ENCODE measurements at regions not wholly inside any gene's neighbourhood (a gene's known extent, or its start where the extent isn't known, plus 50 kb on each side); places are given as distances from the start of the nearest gene placed in this dataset.

DNA sequence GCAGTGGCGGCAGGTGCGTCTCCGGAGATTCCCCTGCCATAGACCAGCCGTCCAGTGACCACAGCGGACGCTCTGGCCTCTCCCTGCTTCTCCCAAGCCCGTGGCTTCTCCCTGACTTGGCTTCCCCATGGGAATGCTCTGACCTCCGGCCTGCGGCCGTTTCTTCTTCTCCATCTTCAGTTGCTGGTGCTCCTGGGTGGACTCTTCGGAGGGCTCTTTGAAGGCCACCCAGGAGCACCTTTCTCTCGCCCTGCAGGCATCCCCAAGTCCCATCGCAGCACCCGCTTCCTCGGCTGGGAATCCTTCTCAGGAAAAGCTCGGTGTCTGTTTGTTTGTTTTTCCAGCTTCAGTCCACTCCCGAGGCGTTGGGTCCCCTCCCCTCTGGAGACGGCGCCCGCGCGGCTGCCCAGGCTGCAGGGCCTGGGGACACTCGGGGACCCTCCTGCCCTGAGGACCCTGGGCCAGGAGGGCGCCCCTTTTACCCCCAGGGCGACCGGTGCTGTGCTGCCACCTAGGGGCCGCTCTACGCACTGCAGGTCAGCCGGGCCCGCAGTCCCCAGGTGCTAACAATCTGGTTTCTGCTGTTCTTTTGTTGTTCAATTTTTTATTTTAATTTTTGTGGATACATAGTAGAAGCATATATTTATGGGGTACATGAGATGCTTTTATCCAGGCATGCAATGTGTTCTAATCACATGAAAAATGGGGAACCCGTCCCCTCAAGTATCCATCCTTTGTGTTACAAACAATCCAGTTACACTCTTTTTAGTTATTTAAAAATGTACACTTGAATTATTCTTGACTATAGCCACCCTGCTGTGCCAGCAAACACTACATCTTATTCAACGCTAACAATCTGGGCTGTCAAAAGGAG lies 197.9 kb upstream of the ADAMTS16 start:
- DNase-seq (ENCODE audit: low read depth): no peak

DNA sequence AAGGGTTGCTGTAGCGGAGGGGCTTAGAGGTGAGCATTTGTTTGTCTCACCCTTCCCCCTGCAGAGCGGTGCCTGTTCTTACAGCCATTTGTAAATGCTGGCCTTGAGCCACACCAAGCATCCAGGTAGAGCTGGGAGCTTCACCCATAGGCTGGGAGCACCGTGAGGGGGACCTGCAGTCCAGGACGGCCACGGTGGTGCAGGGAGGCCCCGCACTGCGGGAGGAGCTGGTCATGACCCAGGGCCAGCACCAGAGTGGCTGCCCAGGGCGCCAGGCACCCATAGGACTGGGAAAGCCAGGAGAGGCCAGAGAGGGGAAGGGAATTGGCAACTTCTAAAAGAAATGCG lies 197.3 kb upstream of the ADAMTS16 start:
- no peak for DNase-seq (ENCODE audit: low read depth)

DNA sequence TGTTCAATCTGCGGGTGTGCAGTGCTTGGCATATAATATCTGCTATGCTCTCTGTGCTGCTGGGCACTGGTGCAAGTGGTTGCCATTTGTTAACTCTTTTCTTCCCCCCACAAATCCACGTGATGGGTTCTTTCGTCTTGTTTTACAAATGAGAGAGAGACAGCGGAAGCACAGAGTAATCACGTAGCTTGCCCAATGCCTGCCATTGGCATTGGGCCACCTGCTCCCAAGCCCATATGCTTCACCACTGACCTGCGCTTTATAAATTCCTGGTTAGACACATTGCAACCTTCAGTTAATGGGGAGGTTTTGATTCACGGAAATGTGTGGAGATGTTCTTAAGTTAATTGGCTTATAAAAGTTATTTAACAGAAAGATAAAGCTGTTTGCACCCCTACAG lies 194.8 kb upstream of the ADAMTS16 start:
- no peak for DNase-seq (ENCODE audit: low read depth)

DNA sequence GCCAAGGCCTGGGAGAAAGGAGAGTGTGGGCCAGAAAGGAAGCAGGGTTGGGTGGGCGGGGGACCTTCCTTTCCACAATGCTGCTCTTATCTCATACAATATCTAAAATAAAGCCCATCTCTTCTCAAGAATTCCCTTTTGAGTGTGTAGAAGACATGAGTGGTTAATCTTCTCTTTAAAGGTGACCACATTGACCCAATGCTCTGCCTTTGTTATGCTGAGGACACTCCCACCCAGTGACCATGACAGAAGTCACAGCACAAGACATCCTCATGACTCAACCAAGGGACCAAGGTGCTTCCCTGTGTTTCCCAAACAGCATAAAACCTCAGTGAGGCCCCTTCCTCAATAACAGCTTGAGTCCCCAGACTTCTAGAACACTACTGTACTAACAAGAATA lies 193.0 kb upstream of the ADAMTS16 start:
- DNase-seq (ENCODE audit: low read depth): no peak

DNA sequence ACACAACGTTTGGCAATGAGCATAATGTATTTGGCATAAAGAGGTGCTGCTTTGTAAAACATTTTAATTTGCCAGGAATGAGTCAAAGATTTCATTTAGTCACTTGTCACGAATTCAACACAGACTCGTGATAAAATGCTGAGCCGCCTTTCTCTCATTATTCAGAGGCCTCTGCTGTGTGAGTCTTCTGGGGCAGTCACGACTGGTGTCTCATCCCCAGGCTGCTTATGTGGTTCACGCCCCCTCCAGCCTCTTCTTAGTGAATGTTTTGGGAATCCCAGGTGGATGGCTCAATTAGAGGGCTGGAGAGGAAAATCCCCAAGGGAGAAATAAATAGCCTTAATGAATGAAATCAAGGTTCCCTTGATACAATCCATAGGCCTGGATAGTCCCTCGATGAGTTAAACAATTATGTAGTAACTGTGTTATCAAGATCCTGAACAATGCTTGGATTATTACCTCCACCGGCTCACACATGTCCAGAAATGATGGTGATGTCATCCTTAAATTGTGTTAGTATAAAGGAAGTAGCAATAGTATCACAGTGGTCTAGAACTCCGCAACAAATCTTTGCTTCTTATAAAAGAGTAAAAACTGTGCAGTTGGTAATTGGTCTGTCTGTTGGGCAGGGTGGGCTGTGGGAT lies 192.1 kb upstream of the ADAMTS16 start:
- no peak for DNase-seq (ENCODE audit: low read depth)

DNA sequence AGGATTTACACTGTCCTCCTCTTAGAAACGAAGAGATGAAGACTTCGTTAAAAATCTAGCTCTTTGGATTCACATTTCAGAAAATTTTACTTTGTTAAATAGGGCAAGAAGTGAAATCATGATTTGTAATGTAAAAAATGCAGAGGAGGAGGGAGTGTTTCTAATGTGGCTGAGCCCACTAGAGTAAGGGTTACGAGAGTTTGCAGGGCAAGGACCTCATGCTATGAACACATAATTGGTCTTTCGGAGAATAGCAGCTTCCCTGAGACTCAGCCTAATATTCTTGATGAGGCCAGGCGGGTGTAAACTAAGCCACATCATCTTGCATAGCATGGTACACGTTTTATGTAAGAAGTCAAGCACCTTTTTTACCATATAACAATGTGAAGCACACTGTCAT lies 191.0 kb upstream of the ADAMTS16 start:
- DNase-seq (ENCODE audit: low read depth): no peak

DNA sequence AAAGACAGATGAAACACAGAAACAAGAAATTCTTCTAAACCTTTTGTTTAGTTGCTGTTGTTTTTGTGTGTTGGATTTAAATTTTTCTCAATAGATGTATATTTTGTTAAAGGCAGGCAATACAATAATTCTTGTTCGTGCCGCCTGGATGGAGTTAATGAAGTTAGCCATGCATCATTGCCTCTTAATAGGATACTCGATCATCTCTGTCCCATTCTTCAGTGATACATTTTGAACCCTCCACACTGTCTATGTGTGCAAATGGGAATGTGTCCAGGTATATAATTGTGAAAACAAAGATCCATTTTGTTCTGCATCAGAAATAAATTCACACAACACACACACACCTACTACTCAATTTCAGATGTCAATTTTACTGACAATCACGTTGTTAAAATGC lies 186.6 kb upstream of the ADAMTS16 start:
- no peak for DNase-seq (ENCODE audit: low read depth)

DNA sequence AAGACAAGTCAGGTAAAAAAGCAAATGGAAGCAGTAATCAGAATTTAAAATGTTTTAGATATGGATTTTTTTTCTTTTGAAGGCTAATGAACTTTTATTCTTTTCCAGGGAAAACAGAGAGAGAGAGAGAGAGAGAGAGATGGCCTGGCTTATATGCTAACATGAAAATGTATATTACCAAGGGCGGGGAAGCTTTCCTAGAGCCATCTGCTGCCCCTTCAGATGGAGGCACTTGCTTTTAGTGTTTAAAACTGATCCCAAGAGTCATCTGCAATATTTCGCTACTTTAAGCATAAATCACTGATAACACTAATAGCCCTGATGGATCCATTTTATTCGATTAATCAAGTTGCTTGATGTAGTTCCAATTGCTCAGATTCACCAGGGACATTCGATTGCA lies 186.1 kb upstream of the ADAMTS16 start:
- DNase-seq (ENCODE audit: low read depth): no peak

DNA sequence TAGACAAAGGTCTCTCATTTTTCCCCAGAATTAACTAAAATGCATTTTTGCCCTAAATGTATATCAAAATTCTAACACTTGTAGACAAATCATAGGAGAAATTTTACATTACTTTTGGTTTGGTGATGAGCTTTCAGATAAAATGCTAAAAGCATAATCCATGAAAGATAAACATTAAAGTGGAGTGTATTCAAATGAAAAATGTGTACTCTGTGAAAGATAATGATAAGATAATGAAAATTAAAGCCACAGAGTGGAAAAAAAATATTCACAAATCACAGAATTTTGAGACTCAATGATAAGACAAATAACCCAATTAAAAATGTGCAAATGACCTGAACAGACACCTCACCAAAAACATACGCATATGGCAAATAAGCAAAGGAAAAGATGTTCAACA lies 176.9 kb upstream of the ADAMTS16 start:
- DNase-seq (ENCODE audit: low read depth): no peak

DNA sequence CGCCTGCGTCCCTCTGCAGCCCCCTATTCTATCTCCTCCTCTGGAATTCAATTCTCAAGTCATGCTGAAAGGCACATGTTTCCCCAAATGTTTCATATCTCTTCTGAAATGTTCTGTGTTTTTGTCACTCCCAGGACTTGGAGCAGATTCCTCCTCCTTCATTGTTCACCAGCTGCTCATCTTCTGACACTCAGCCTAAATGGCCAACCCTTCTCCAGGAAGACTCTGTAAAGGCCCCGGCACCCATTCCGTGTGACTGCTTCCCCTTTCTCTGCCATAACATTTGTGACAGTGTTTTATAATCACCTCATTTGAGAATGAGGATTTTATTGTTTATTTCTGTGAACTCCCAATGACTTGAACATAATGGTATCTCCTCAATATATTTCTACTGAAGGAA lies 170.8 kb upstream of the ADAMTS16 start:
- DNase-seq (ENCODE audit: low read depth): no peak

DNA sequence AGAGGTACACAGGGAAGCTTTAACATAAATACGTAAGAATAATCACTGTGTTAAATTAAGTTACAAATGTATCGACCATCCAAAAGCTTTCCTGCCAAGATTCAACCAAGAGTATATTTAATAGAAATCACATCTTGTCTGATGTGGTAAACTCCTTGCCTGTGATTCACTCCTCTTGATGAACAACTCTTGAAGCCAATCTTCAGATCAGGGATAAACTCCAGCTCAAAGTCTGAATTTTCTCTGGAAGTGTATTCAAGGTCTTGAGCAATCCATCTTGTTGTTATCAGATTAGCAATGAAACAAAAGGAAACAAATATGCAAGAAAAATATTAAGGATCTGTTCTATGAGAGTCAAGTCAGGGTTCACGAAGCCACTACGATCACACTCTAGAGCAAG lies 170.0 kb upstream of the ADAMTS16 start:
- DNase-seq (ENCODE audit: low read depth): no peak

DNA sequence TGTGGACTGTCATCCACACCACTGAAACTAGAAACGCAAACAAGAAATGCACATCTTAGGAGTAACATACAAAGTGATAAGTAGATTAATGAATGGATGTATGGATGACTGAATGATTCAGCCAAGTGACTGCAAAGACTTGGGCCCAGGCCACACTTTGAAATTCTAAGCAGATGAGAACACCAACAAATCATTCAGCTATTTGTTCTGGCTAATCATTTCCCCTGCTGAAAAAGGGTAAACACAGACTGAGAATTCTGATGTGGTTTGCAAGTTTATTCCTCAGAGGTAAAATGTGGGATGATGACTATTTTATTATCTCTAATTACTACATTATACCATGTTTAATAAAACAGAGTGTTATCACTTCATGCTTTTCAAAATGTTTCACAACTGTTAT lies 163.2 kb upstream of the ADAMTS16 start:
- DNase-seq (ENCODE audit: low read depth): no peak

DNA sequence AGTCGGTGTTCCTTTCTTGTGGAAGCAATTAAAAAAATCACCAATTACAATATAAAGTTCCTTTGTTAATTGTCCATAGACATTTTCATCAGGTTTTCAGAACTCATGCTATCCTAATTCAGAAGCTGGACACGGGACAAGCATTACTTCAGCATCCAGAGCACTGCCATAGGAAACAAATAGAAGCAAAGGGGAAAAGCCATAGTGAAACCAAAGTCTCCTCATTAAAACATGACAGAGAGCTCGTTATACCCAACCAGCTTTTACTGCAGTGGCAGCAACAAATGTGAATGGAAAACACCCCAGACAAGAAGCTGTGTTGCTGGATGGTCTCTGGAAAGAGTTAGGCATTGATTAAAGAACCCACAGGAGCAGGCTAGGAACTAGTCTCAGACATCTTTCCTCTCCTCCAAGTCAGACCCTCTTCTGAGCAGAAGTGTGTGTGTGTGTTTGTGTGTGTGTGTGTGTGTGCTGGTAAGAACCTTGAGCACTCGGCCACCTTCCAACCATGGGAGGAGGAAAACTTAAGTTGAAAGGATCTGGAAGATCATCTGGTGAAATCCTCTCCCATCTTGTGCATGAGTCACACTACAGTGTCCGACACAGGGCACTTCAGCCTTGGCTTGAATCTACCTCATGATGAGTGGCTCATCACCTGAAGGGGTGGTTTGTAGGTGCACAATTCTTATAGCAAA lies 162.6 kb upstream of the ADAMTS16 start:
- DNase-seq (ENCODE audit: low read depth): no peak

DNA sequence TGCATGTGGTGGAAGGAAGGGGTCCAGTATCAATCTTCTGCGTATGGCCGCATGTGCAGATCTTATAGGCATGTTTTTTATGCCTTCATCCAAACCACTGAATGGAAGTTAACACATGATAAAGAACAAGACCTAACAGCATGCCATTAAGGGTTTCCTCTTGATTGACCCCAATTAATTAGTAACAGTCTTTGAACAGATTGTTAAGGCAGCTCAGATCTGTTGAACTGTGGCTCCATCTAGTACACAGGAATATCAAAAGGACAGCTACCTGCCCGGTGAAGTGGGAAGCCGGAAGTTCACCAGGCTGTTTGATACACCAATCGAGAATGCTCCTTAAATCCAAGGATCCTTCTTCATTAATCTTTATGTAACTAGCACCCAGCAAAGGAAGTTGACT lies 159.9 kb upstream of the ADAMTS16 start:
- no peak for DNase-seq (ENCODE audit: low read depth)

DNA sequence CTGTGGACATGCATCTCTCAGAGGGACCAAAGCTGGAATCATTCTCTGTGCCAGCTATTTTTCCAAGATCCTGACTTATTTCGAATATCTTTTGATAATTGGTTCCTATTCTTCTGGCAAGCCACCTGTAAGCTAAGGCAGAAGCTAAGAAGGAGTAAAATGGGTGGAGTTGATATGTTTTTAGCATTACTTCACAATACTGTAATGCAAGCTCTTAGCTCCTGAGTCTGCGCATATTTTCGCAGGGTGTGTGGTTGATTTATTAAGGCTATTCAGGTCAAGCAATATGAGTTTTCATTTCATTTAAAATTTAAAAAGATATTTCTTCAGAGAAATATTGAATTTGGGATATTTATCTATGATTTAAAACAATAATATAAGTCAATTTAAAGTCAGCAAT lies 158.5 kb upstream of the ADAMTS16 start:
- DNase-seq (ENCODE audit: low read depth): no peak

DNA sequence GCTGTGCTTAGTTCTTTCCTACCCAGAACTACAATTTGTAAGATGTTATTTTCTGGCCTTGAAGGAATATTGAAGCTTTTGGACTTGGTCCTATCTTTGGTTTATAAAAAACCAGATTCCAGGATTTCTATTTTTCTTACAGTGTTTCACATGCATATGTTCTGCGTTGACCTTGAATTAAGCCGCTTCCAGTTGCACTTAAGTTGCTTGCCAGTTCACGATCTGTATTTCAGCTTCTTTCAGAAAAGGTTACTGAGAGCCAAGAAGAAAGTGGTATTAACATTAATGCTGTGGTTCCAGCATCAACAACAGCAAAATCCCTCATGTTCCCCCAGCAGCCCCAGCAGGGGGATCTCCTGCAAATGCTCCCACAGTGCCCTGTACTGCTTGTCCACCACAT lies 156.4 kb upstream of the ADAMTS16 start:
- no peak for DNase-seq (ENCODE audit: low read depth)

DNA sequence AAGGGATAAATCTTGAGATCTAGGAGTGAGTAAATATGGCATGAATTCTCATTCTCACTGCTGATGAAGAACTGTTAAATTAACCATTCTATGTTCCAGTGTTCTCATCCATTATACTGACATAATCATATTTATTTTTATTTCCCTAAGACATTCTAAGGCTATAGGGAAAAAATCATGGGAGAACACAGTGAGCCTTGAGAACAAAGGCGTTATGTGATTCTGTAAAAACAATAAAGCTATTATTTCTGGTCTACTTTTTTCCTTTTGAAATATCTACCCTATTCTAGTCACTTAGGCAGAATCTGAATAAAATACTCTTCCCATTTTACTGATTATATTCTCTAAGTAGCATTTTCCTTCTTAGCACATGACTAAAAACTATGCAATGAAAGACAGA lies 155.7 kb upstream of the ADAMTS16 start:
- no peak for DNase-seq (ENCODE audit: low read depth)

DNA sequence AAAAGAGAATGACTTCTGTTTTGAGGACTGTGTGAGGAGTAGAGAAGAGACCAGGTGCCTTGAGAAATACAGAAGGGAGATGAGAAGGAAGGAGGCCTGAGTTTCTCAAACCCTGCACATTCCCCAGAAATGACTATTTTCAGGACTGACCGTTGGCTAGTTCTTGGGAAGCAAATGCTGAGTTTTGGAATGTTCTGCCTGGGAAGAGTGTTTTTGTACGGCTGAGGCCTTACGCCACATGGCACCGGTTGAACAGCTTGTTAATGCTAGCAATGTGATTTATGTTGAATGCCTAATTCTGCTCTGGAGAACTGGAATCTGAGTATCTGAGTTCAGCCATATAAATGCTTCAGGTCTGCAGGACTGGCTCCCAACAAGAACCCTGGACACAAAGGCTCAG lies 152.7 kb upstream of the ADAMTS16 start:
- DNase-seq (ENCODE audit: low read depth): no peak

DNA sequence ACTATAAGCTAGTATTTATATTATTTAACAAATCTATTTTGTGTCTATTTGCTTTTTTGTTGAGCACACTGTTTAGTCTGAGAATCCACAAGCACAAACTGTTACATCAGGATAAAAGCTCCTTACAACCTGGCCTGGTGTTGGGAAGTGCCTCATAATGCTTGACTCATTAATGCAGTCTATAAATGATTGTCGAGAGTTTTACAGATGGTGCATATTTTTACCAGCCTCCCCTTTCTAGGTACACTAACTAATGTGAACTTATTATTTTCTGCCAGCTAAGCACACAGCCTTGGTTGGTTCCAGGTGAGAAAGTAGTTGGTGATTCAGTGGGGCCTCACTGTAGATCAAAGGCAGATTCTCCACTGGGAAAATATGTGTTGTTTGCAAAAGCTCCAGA lies 151.0 kb upstream of the ADAMTS16 start:
- DNase-seq (ENCODE audit: low read depth): no peak

DNA sequence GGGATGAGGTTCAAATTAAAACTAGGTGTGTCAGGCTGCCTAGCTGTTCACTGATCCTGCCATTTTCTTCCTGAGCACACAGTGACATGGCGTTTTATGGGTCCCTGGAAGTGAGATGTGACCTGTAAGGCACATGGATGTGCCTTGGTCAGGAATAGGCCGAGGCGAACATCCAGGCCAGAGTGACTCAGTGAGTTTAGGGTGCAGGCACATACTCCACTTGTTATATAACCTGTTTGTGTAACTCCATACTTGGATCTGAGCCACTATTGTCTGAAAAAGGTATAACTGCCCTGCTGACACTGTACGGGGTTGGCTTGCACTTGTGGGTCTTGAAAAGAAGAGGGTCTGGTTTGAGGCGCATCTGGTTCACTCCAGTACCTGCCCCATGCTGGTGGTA lies 150.1 kb upstream of the ADAMTS16 start:
- DNase-seq (ENCODE audit: low read depth): no peak

DNA sequence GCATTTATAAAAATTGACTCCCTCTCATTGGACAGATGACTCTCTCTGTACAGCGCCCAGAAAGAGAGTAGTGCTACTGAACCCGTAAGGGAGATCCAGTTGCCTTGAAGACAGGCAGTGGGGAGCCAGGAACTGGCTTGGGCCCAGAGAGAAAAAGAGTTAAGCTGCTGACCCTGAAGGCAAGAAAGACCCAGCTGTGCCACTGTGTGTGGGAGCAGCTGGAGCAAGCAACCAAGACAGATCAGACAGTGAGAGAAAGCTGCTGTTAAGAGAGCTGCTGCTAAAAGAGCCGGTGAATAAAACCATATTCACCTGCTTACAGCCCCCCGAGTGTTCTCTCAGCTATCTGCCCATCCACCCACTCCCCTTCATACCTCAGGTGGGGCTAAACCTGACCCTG lies 149.7 kb upstream of the ADAMTS16 start:
- DNase-seq (ENCODE audit: low read depth): no peak

DNA sequence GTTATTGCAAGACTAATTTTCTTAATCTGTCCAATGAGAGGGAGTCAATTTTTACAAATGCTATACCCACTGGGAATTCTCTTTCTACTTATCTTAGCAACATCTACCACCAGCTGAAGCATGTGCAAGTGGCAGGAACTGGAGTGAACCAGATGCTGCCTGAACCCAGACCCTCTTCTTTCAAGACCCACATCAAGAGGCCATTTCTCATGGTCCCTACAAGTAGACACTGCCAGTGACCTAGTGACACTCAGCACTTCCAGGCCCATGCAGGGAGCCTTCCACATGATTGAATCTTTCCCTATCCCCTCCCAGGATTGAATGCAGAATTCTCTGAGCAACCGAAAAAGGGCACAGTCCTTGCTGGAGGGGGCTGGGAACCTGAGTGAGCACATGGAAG lies 148.2 kb upstream of the ADAMTS16 start:
- DNase-seq (ENCODE audit: low read depth): no peak

DNA sequence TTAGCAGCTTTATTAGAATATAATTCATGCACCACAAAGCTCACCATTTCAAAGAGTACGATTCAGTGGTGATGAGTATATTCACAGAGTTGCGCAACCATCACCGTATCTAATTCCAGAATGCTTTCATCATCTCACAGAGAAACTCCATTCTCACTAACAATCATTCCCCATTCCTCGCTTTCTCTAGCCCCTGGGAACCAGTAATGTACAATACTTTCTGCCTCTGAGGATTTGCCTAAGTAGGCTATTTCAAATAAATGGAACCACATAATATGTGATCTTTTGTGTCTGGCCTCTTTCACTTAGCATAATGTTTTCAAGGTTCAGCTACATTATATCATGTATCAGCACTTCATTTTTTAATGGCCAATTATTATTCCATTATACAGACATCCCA lies 145.1 kb upstream of the ADAMTS16 start:
- DNase-seq (ENCODE audit: low read depth): peak; percentile 8

Measured in non-pigmented ciliary epithelial cell (primary cell).